ENCODE measurements at regions not wholly inside any gene's neighbourhood (a gene's known extent, or its start where the extent isn't known, plus 50 kb on each side); places are given as distances from the start of the nearest gene placed in this dataset.

- TF ChIP-seq CTCF (IDR thresholded peaks at IDR 0.05) (no peak), POLR2A (IDR thresholded peaks at IDR 0.05) (no peak)
These were observed 129.8 kb upstream of the SOX11 start for GRCh38 chr2:5562426-5562825.

Data from lower leg skin (tissue), 3 donors.